HCT116 (cell line): ENCODE measurements at regions not wholly inside any gene's neighbourhood (a gene's known extent, or its start where the extent isn't known, plus 50 kb on each side); places are given as distances from the start of the nearest gene placed in this dataset.

Source experiments
- ATAC-seq: fragments of 200-7000 bp; cut with Tn5 transposase; 2 replicates; pipeline ENCODE4 v1.9.1; 2020; ENCODE audit warnings: mild to moderate bottlenecking, moderate library complexity
- BruUV-seq: library from RNA; stranded (reverse); fragments of 400-500 nt; replicated peaks from 2 replicates; lab custom pipeline; 2021; lab: Mats Ljungman, UMichigan
- CTCF ChIA-PET: fragments of 300-600 bp; sonication (Branson Sonifier 250); formaldehyde crosslinking; loops from one replicate; lab custom pipeline; 2021; ENCODE audit warnings: antibody characterized with exemption; lab: Charles Lee
- POLR2A ChIA-PET: fragments of 300-600, 350-600 bp; sonication (Branson Sonifier 250); formaldehyde crosslinking; loops from one replicate; lab custom pipeline; 2021; ENCODE audit warnings: antibody characterized with exemption; lab: Charles Lee
- RAD21 ChIA-PET, 2 experiments: fragments of 300-600 bp; sonication (Branson Sonifier 250); formaldehyde crosslinking; loops; one replicate each; lab custom pipeline; 2023; ENCODE audit warnings: low total read pairs in 2 of 2; ENCODE audit not compliant: uncharacterized antibody in 2 of 2, unreplicated experiment in 2 of 2, low non-redundant PET in 1 of 2; lab: Charles Lee
- DNase-seq: peaks from one replicate; pipeline ENCODE4 v3.0.0-alpha.2; 2010; ENCODE audit warnings: low read depth, low spot score
- H2AFZ ChIP-seq: fragments of 200-600 bp; shearing (Covaris generic), sonication (generic); 2 replicates; pipeline ENCODE4 v1.6.1; 2017; ENCODE audit warnings: low read depth, mixed run types, mixed read lengths, antibody characterized with exemption, low read length; ENCODE audit not compliant: poor library complexity, severe bottlenecking
- H3K27ac ChIP-seq: 2 replicates; pipeline ENCODE4 v1.5.1; 2012; ENCODE audit warnings: low read depth, low read length
- H3K27me3 ChIP-seq: fragments of 200-600 bp; sonication (generic); 2 replicates; pipeline ENCODE4 v1.6.1; 2016; ENCODE audit warnings: mixed run types, low read length, mixed read lengths; ENCODE audit not compliant: insufficient read depth
- H3K36me3 ChIP-seq, 2 experiments: fragments of 200-500 bp in 1 of 2; fragments of 200-600 bp in 1 of 2; sonication (Bioruptor generic) in 1 of 2; sonication (generic) in 1 of 2; 2 replicates each; pipeline versions ENCODE4 v1.5.1 to v1.6.1; 2014 to 2016; ENCODE audit warnings: low read length in 2 of 2, inconsistent platforms in 1 of 2, mixed read lengths in 1 of 2, mixed run types in 1 of 2; ENCODE audit not compliant: insufficient read depth in 2 of 2, control insufficient read depth in 1 of 2
- H3K4me1 ChIP-seq, 2 experiments: fragments of 200-600 bp in 1 of 2; sonication (generic) in 1 of 2; 2 replicates each; pipeline versions ENCODE4 v1.5.1 to v1.6.1; 2012 to 2017; ENCODE audit warnings: low read length in 2 of 2, inconsistent platforms in 1 of 2, mild to moderate bottlenecking in 1 of 2, mixed read lengths in 1 of 2, mixed run types in 1 of 2, moderate library complexity in 1 of 2; ENCODE audit not compliant: insufficient read depth in 2 of 2, control insufficient read depth in 1 of 2
- H3K4me2 ChIP-seq: fragments of 200-600 bp; sonication (generic); 2 replicates; pipeline ENCODE4 v1.6.1; 2017; ENCODE audit warnings: mixed run types, low read length, mixed read lengths
- H3K4me3 ChIP-seq, 2 experiments: fragments of 200-600 bp in 1 of 2; sonication (generic) in 1 of 2; replicated peaks in 1 of 2; 2 replicates each; pipeline ENCODE4 v1.5.1; 2011 to 2016; ENCODE audit warnings: low read length in 2 of 2, control low read depth in 1 of 2, low read depth in 1 of 2, mild to moderate bottlenecking in 1 of 2, mixed read lengths in 1 of 2, mixed run types in 1 of 2
- H3K79me2 ChIP-seq: fragments of 200-600 bp; sonication (generic); 2 replicates; pipeline ENCODE4 v1.6.1; 2017; ENCODE audit warnings: mild to moderate bottlenecking, mixed run types, low read length, moderate library complexity, mixed read lengths; ENCODE audit not compliant: insufficient read depth
- H3K9ac ChIP-seq: fragments of 200-600 bp; sonication (generic); 2 replicates; pipeline ENCODE4 v1.6.1; 2016; ENCODE audit warnings: low read length, mixed read lengths
- H3K9me2 ChIP-seq: fragments of 200-600 bp; sonication (generic), shearing (Covaris generic); 2 replicates; pipeline ENCODE4 v1.6.1; 2017; ENCODE audit warnings: mixed run types, mild to moderate bottlenecking, moderate library complexity; ENCODE audit not compliant: insufficient read depth
- H3K9me3 ChIP-seq, 2 experiments: fragments of 200-500 bp in 1 of 2; fragments of 200-600 bp in 1 of 2; sonication (Bioruptor generic) in 1 of 2; sonication (generic) in 1 of 2; 2 replicates each; pipeline ENCODE4 v1.6.1; 2014 to 2017; ENCODE audit warnings: low read length in 2 of 2, mixed read lengths in 2 of 2, inconsistent platforms in 1 of 2, low read depth in 1 of 2, mild to moderate bottlenecking in 1 of 2, mixed run types in 1 of 2, moderate library complexity in 1 of 2; ENCODE audit not compliant: control insufficient read depth in 1 of 2, insufficient read depth in 1 of 2
- H4K20me1 ChIP-seq: fragments of 200-600 bp; sonication (generic), shearing (Covaris generic); 2 replicates; pipeline ENCODE4 v1.6.1; 2017; ENCODE audit warnings: mixed run types, mild to moderate bottlenecking, moderate library complexity; ENCODE audit not compliant: insufficient read depth
- ATF3 ChIP-seq: IDR thresholded peaks from 2 replicates; pipeline ENCODE4 v1.6.1; 2012
- CBX3 ChIP-seq: IDR thresholded peaks from 2 replicates; pipeline ENCODE4 v1.6.1; 2012; ENCODE audit warnings: low read depth
- CEBPB ChIP-seq: IDR thresholded peaks from 2 replicates; pipeline ENCODE4 v1.6.1; 2012; ENCODE audit warnings: low read depth
- EGR1 ChIP-seq: IDR thresholded peaks from 2 replicates; pipeline ENCODE4 v1.6.1; 2012; ENCODE audit warnings: low read depth
- ELF1 ChIP-seq: IDR thresholded peaks from 2 replicates; pipeline ENCODE4 v1.6.1; 2012; ENCODE audit warnings: low read depth, borderline replicate concordance
- JUND ChIP-seq: IDR thresholded peaks from 2 replicates; pipeline ENCODE4 v1.6.1; 2012
- MAX ChIP-seq: IDR thresholded peaks from 2 replicates; pipeline ENCODE4 v1.6.1; 2012
- POLR2A ChIP-seq: IDR thresholded peaks from 2 replicates; pipeline ENCODE4 v1.7.0; 2011; ENCODE audit warnings: borderline replicate concordance; ENCODE audit not compliant: insufficient read depth, insufficient read length; ENCODE audit errors: extremely low read depth
- POLR2AphosphoS5 ChIP-seq: IDR thresholded peaks from 2 replicates; pipeline ENCODE4 v1.6.1; 2011; ENCODE audit warnings: mild to moderate bottlenecking, low read depth, low read length, moderate library complexity
- RAD21 ChIP-seq: IDR thresholded peaks from 2 replicates; pipeline ENCODE4 v1.6.1; 2012; ENCODE audit warnings: low read depth, mild to moderate bottlenecking
- REST ChIP-seq: IDR thresholded peaks from 2 replicates; pipeline ENCODE4 v1.6.1; 2012; ENCODE audit warnings: low read depth
- SP1 ChIP-seq: IDR thresholded peaks from 2 replicates; pipeline ENCODE4 v1.6.1; 2012; ENCODE audit warnings: low read depth
- TCF7L2 ChIP-seq: IDR thresholded peaks from 2 replicates; pipeline ENCODE4 v1.7.0; 2011; ENCODE audit warnings: borderline replicate concordance, inconsistent platforms; ENCODE audit not compliant: insufficient read depth, insufficient read length; ENCODE audit errors: extremely low read depth
- YY1 ChIP-seq: IDR thresholded peaks from 2 replicates; pipeline ENCODE4 v1.6.1; 2011; ENCODE audit warnings: low read length, low read depth, moderate library complexity, mild to moderate bottlenecking; ENCODE audit not compliant: insufficient replicate concordance; ENCODE audit errors: extremely low read depth
- ZFX ChIP-seq: fragments of 450-650 bp; IDR thresholded peaks from 2 replicates; pipeline ENCODE4 v1.6.1; 2017
- ZNF274 ChIP-seq: fragments of 200-500 bp; sonication (Bioruptor generic); IDR thresholded peaks from 2 replicates; pipeline ENCODE4 v1.6.1; 2014; ENCODE audit warnings: mild to moderate bottlenecking, low read depth, low read length, inconsistent platforms
- intact Hi-C: fragments of 100-400 bp; cut with micrococcal nuclease; formaldehyde crosslinking; loops from 2 replicates; pipeline ENCODE4 v1.10.0; 2022

GRCh38 chr2:39854771-39855170, 75.7 kb upstream of the THUMPD2 start:
- ATAC-seq: no peak
- Histone ChIP-seq H3K9me3 (no peaks in the 10 kb centered on the region), H3K4me2 (no peak overlapping the region), H3K4me1 (no peaks in the 10 kb centered on the region), H3K79me2 (no peaks in the 10 kb centered on the region), H3K27me3 (no peaks in the 10 kb centered on the region), H3K27ac (no peak overlapping the region), H2AFZ (no peak overlapping the region), H4K20me1 (no peaks in the 10 kb centered on the region), H3K9me2 (no peaks in the 10 kb centered on the region), H3K36me3 (no peaks in the 10 kb centered on the region), H3K9ac (no peak overlapping the region), H3K4me3 (no peak overlapping the region)
- ChIA-PET RAD21 (no interaction called here), CTCF (interaction anchor here (1.0 kb wide), 1 partner anchor 59 kb away, joined by 3 read pairs; no protein-coding TSS in a partner anchor), POLR2A (interaction anchor here (0.7 kb wide), 1 partner anchor 8 kb away, joined by 3 read pairs; no protein-coding TSS in a partner anchor)
- intact Hi-C loops: no loop called here
- TF ChIP-seq CBX3 (no peak), YY1 (no peak), ZFX (no peak), CEBPB (no peak), EGR1 (no peak), TCF7L2 (no peak), ELF1 (no peak), RAD21 (no peak), POLR2AphosphoS5 (no peak), SP1 (no peak), JUND (no peak), POLR2A (no peak), ZNF274 (no peak)
- BruUV-seq: no TSS peak
- DNase-seq: no peak

GRCh38 chr2:39852831-39853230, 73.8 kb upstream of the THUMPD2 start:
- Histone ChIP-seq H3K4me3 (no peak overlapping the region), H3K4me2 (no peak overlapping the region), H4K20me1 (no peaks in the 10 kb centered on the region), H3K9ac (no peak overlapping the region), H3K27me3 (no peaks in the 10 kb centered on the region), H3K9me3 (no peaks in the 10 kb centered on the region), H2AFZ (no peak overlapping the region), H3K9me2 (no peaks in the 10 kb centered on the region), H3K36me3 (no peaks in the 10 kb centered on the region), H3K4me1 (no peaks in the 10 kb centered on the region), H3K79me2 (no peaks in the 10 kb centered on the region), H3K27ac (no peak overlapping the region)
- DNase-seq: no peak
- no peak for ATAC-seq
- ChIA-PET RAD21 (no interaction called here), CTCF (interaction anchor here (1.0 kb wide), 1 partner anchor 15 kb away, joined by 3 read pairs; no protein-coding TSS in a partner anchor), POLR2A (no interaction called here)
- intact Hi-C loops: no loop called here
- TF ChIP-seq JUND: no peak
- TF ChIP-seq ATF3: no peak
- no peak for TF ChIP-seq TCF7L2
- TF ChIP-seq RAD21: no peak
- no peak for TF ChIP-seq MAX
- TF ChIP-seq ZNF274: no peak
- TF ChIP-seq ELF1: no peak
- no peak for TF ChIP-seq POLR2AphosphoS5
- TF ChIP-seq REST: no peak
- no peak for TF ChIP-seq ZFX
- BruUV-seq: no TSS peak
